DND-41 (cell line): ENCODE measurements at regions not wholly inside any gene's neighbourhood (a gene's known extent, or its start where the extent isn't known, plus 50 kb on each side); places are given as distances from the start of the nearest gene placed in this dataset.

Experiments used
- ATAC-seq: fragments of 200-7000 bp; cut with Tn5 transposase; 3 replicates; pipeline ENCODE4 v1.9.1; 2021; ENCODE audit warnings: low read depth; ENCODE audit not compliant: insufficient read depth
- DNase-seq: peaks from one replicate; pipeline ENCODE4 v3.0.0-alpha.2; 2020
- H2AFZ ChIP-seq: 2 replicates; pipeline ENCODE4 v1.6.0; 2012; ENCODE audit warnings: low read depth, low read length
- H3K27ac ChIP-seq: 2 replicates; pipeline ENCODE4 v1.5.1; 2012; ENCODE audit warnings: low read length, inconsistent platforms
- H3K27me3 ChIP-seq: fragments of 200-600 bp; sonication (generic); 2 replicates; pipeline ENCODE4 v1.6.0; 2012; ENCODE audit warnings: low read length, mild to moderate bottlenecking, inconsistent platforms; ENCODE audit not compliant: insufficient read depth, poor library complexity
- H3K36me3 ChIP-seq: 2 replicates; pipeline ENCODE4 v1.5.1; 2012; ENCODE audit warnings: low read length, inconsistent platforms; ENCODE audit not compliant: insufficient read depth
- H3K4me1 ChIP-seq: 2 replicates; pipeline ENCODE4 v1.5.1; 2012; ENCODE audit warnings: mild to moderate bottlenecking, low read length; ENCODE audit not compliant: insufficient read depth
- H3K4me2 ChIP-seq: 2 replicates; pipeline ENCODE4 v1.6.0; 2012; ENCODE audit warnings: mild to moderate bottlenecking, moderate library complexity, low read length, inconsistent platforms; ENCODE audit not compliant: insufficient read depth
- H3K4me3 ChIP-seq, 2 experiments: fragments of 200-600 bp in 1 of 2; shearing (Covaris generic) in 1 of 2; 2 replicates each; pipeline ENCODE4 v1.5.1; 2012 to 2016; ENCODE audit warnings: inconsistent platforms in 2 of 2, low read length in 2 of 2, mild to moderate bottlenecking in 2 of 2, low read depth in 1 of 2, moderate library complexity in 1 of 2
- H3K79me2 ChIP-seq: 2 replicates; pipeline ENCODE4 v1.6.0; 2012; ENCODE audit warnings: low read length, inconsistent platforms; ENCODE audit not compliant: insufficient read depth
- H3K9ac ChIP-seq: 2 replicates; pipeline ENCODE4 v1.6.0; 2012; ENCODE audit warnings: low read depth, mild to moderate bottlenecking, inconsistent platforms, low read length, moderate library complexity
- H3K9me3 ChIP-seq: 2 replicates; pipeline ENCODE4 v1.5.1; 2012; ENCODE audit warnings: low read length, moderate library complexity, mild to moderate bottlenecking, inconsistent platforms; ENCODE audit not compliant: insufficient read depth, severe bottlenecking
- H4K20me1 ChIP-seq: 2 replicates; pipeline ENCODE4 v1.6.0; 2012; ENCODE audit warnings: low read length; ENCODE audit not compliant: insufficient read depth
- EZH2 ChIP-seq: IDR thresholded peaks from 3 replicates; pipeline ENCODE4 v1.6.1; 2012; ENCODE audit warnings: borderline replicate concordance, low read depth, mild to moderate bottlenecking, moderate library complexity, low read length, inconsistent platforms; ENCODE audit not compliant: severe bottlenecking
- TF ChIP-seq, protein P1 (sequence below): IDR thresholded peaks from 2 replicates; pipeline ENCODE4 v1.5.1; 2012; ENCODE audit warnings: borderline replicate concordance, low read length, moderate library complexity, mild to moderate bottlenecking; ENCODE audit not compliant: poor library complexity, severe bottlenecking; ENCODE audit errors: extremely low read depth

DNA sequence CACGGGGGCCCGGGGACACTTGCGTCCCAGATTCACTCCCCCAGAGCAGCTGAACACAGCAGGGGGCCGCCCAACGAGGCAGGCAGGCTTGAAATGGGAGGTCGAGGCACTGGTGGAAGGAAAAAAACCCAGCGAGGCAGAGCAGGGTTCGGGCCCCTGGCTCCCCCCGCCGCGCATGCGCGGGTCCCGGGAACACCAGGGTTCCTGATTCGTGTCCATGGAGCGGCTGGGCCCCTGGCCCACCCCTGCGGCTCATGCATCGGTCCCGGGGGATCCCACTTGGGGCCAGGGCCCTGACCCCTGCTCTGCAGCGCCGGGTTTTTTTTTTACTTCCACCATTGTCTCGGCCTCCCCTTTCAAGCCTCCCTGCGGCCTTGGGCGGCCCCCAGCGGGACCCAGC is 321.5 kb downstream of the ALG10 start:
- no peak overlapping the region for H3K27ac ChIP-seq
- DNase-seq (no peak), ATAC-seq (no peak)
- TF ChIP-seq, protein P1, sequence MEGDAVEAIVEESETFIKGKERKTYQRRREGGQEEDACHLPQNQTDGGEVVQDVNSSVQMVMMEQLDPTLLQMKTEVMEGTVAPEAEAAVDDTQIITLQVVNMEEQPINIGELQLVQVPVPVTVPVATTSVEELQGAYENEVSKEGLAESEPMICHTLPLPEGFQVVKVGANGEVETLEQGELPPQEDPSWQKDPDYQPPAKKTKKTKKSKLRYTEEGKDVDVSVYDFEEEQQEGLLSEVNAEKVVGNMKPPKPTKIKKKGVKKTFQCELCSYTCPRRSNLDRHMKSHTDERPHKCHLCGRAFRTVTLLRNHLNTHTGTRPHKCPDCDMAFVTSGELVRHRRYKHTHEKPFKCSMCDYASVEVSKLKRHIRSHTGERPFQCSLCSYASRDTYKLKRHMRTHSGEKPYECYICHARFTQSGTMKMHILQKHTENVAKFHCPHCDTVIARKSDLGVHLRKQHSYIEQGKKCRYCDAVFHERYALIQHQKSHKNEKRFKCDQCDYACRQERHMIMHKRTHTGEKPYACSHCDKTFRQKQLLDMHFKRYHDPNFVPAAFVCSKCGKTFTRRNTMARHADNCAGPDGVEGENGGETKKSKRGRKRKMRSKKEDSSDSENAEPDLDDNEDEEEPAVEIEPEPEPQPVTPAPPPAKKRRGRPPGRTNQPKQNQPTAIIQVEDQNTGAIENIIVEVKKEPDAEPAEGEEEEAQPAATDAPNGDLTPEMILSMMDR: no peak
- TF ChIP-seq EZH2: no peak
- H3K9ac ChIP-seq: no peak overlapping the region
- no peaks in the 10 kb centered on the region for H4K20me1 ChIP-seq
- no peak overlapping the region for H3K4me2 ChIP-seq
- H3K4me3 ChIP-seq: no peak overlapping the region
- no peaks in the 10 kb centered on the region for H3K79me2 ChIP-seq
- H3K4me1 ChIP-seq: no peaks in the 10 kb centered on the region
- H3K9me3 ChIP-seq: peaks cover 52% of the 10 kb centered on the region
- H2AFZ ChIP-seq: no peak overlapping the region
- H3K27me3 ChIP-seq: no peaks in the 10 kb centered on the region
- H3K36me3 ChIP-seq: no peaks in the 10 kb centered on the region

DNA sequence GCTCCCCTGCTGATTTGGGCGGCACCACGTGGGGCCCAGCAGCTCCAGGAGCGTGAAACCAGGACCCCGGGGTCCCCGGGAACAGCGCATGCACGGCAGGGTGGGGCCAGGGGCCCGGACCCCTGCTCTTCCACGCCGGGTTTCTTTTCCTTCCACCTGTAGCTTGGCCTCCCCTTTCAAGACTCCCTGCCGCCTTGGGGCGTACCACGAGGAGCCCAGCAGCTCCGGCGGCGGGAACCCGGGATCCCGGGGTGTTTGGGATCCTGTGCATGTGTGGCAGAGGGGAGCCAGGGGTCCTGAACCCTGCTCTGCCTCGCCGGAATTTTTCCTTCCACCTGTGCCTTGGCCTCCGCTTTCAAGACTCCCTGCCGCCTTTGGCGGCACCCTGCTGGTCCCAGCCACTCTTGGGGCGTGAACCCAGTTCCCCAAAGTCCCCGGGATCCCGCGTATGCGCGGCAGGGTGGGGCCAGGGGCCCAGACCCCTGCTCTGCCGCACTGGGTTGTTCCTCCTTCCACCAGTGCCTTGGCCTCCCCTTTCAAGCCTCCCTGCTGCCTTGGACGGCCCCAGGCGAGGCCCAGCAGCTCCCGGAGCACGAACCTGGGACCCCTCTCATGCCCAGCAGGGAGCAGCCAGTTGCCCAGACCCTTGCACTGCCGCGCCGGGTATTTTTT is 322.7 kb downstream of the ALG10 start:
- Histone ChIP-seq H4K20me1 (no peaks in the 10 kb centered on the region), H3K9ac (no peak overlapping the region), H3K4me1 (no peaks in the 10 kb centered on the region), H3K4me2 (no peak overlapping the region), H3K36me3 (no peaks in the 10 kb centered on the region), H2AFZ (no peak overlapping the region), H3K9me3 (peaks cover 46% of the 10 kb centered on the region), H3K27me3 (no peaks in the 10 kb centered on the region), H3K79me2 (no peaks in the 10 kb centered on the region), H3K27ac (no peak overlapping the region), H3K4me3 (no peak overlapping the region)
- ATAC-seq: no peak
- DNase-seq: no peak
- TF ChIP-seq, protein P1: no peak

DNA sequence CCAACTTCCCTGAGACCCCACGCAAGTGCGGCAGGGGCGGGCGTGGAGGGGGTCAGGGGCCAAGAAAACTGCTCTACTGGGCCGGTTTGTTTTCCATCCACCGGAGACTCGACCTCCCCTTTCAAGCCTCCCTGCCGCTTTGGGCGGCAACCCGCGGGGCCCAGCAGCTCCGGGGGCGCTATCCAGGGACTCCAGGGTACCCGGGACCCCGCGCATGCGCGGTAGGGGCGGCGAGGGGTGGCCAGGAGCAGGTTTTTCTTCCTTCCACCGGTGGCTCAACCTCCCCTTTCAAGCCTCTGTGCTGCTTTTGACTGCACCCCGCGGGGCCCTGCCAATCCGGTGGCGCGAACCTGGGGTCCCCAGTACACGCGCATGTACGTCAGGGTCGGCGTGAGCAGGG is 323.5 kb downstream of the ALG10 start:
- Histone ChIP-seq H4K20me1 (no peaks in the 10 kb centered on the region), H3K4me1 (no peaks in the 10 kb centered on the region), H3K4me3 (no peak overlapping the region), H3K9me3 (peaks cover 46% of the 10 kb centered on the region), H2AFZ (no peak overlapping the region), H3K27me3 (no peaks in the 10 kb centered on the region), H3K36me3 (no peaks in the 10 kb centered on the region), H3K4me2 (no peak overlapping the region), H3K79me2 (no peaks in the 10 kb centered on the region), H3K27ac (no peak overlapping the region), H3K9ac (no peak overlapping the region)
- no peak for ATAC-seq
- TF ChIP-seq, protein P1: no peak
- TF ChIP-seq EZH2: no peak
- no peak for DNase-seq
